RWPE1 (cell line): ENCODE measurements at regions not wholly inside any gene's neighbourhood (a gene's known extent, or its start where the extent isn't known, plus 50 kb on each side); places are given as distances from the start of the nearest gene placed in this dataset.
"Not testable (repeated sequence)": the region's sequence is repeated elsewhere in the genome, so short reads cannot be mapped to it uniquely, and the experiment has no call there.

Experiments used
- CTCF ChIA-PET: fragments of 350-600 bp; sonication (Branson Sonifier 250); formaldehyde crosslinking; extraction: SDS; loops from one replicate; lab custom pipeline; 2021; lab: Yijun Ruan, JAX
- POLR2A ChIA-PET: fragments of 400-600 bp; formaldehyde crosslinking; extraction: SDS; loops from one replicate; lab custom pipeline; 2020; ENCODE audit warnings: antibody characterized with exemption; ENCODE audit not compliant: low non-redundant PET; lab: Yijun Ruan, JAX
- DNase-seq: peaks from one replicate; pipeline ENCODE4 v3.0.0; 2012; ENCODE audit warnings: low spot score
- H3K27ac ChIP-seq: fragments of 450-650 bp; 2 replicates; pipeline ENCODE4 v1.5.1; 2017
- CTCF ChIP-seq: fragments of 450-650 bp; conservative IDR thresholded peaks from 2 replicates; pipeline ENCODE4 v1.5.1; 2017; ENCODE audit warnings: low read depth, mild to moderate bottlenecking

GRCh38 chrX:146054311-146054710 lies 236.7 kb downstream of the SLITRK2 start:
- no peak overlapping the region for H3K27ac ChIP-seq
- no peak for TF ChIP-seq CTCF
- no peak for DNase-seq
- CTCF ChIA-PET, result no interaction called here
- POLR2A ChIA-PET, result no interaction called here

GRCh38 chrX:146055733-146056132 lies 238.1 kb downstream of the SLITRK2 start:
- TF ChIP-seq CTCF, result no peak

GRCh38 chrX:146056511-146057081 lies 239.0 kb downstream of the SLITRK2 start:
- TF ChIP-seq CTCF, result no peak
- DNase-seq, result no peak
- ChIA-PET CTCF (no interaction called here), POLR2A (no interaction called here)
- no peak overlapping the region for H3K27ac ChIP-seq

More at GRCh38 chrX:146055733-146056132, 238.1 kb downstream of the SLITRK2 start:
- no peak overlapping the region for H3K27ac ChIP-seq
- DNase-seq, result no peak
- CTCF ChIA-PET, result no interaction called here
- POLR2A ChIA-PET, result no interaction called here

- TF ChIP-seq CTCF, result no peak
- DNase-seq, result no peak
- H3K27ac ChIP-seq, result no peak overlapping the region
- POLR2A ChIA-PET, result no interaction called here
- CTCF ChIA-PET, result interaction anchor here (0.7 kb wide), 1 partner anchor 160 kb away, joined by 7 read pairs; no protein-coding TSS in a partner anchor
Observed at GRCh38 chrX:146064156-146064555, 246.5 kb downstream of the SLITRK2 start.

- TF ChIP-seq CTCF, result no peak
- POLR2A ChIA-PET, result no interaction called here
Observed at GRCh38 chrX:146090732-146091131, 273.1 kb downstream of the SLITRK2 start.

GRCh38 chrX:146109362-146109761 lies 291.7 kb downstream of the SLITRK2 start:
- POLR2A ChIA-PET, result no interaction called here
- no peak for DNase-seq
- H3K27ac ChIP-seq, result no peak overlapping the region
- CTCF ChIA-PET, result no interaction called here
- no peak for TF ChIP-seq CTCF

More at GRCh38 chrX:146090732-146091131, 273.1 kb downstream of the SLITRK2 start:
- no peak for DNase-seq
- no peak overlapping the region for H3K27ac ChIP-seq
- CTCF ChIA-PET, result no interaction called here

- DNase-seq, H3K27ac ChIP-seq, CTCF ChIA-PET, POLR2A ChIA-PET: not testable (repeated sequence)
Observed at GRCh38 chrX:146119074-146119473, 301.4 kb downstream of the SLITRK2 start.
